Natural killer cell (primary cell): ENCODE measurements at regions not wholly inside any gene's neighbourhood (a gene's known extent, or its start where the extent isn't known, plus 50 kb on each side); places are given as distances from the start of the nearest gene placed in this dataset.

Experiments used
- ATAC-seq, 3 donors: fragments of 150-1000 bp in 2 of 3; fragments of 200-7000 bp in 1 of 3; cut with Tn5 transposase; 1 replicate in 1 of 3; 2 replicates in 2 of 3; pipeline ENCODE4 v1.10.0; 2021; ENCODE audit warnings: mild to moderate bottlenecking in 2 of 3, moderate library complexity in 2 of 3
- DNase-seq, 2 donors: peaks; one replicate each; pipeline versions ENCODE4 v3.0.0 to v3.0.0-alpha.2; 2013 to 2021; ENCODE audit warnings: mixed read lengths in 1 of 2
- H3K27ac ChIP-seq: one replicate; pipeline ENCODE4 v1.5.1; 2013; ENCODE audit warnings: mild to moderate bottlenecking, low read length
- H3K27me3 ChIP-seq: one replicate; pipeline ENCODE4 v1.6.1; 2013; ENCODE audit warnings: low read length; ENCODE audit not compliant: control insufficient read depth, insufficient read depth
- H3K36me3 ChIP-seq: one replicate; pipeline ENCODE4 v1.6.1; 2013; ENCODE audit warnings: low read length; ENCODE audit not compliant: control insufficient read depth, insufficient read depth
- H3K4me1 ChIP-seq: one replicate; pipeline ENCODE4 v1.6.1; 2013; ENCODE audit warnings: low read length; ENCODE audit not compliant: control insufficient read depth, insufficient read depth
- H3K4me3 ChIP-seq: one replicate; pipeline ENCODE4 v1.5.1; 2013; ENCODE audit warnings: low read length
- H3K9me3 ChIP-seq: one replicate; pipeline ENCODE4 v1.6.1; 2013; ENCODE audit warnings: low read length; ENCODE audit not compliant: control insufficient read depth, insufficient read depth
- H3K27ac Mint-ChIP-seq, 2 donors: one replicate each; pipeline ENCODE4 v1.8.0; 2022; ENCODE audit warnings: mild to moderate bottlenecking in 2 of 2, mixed read lengths in 2 of 2, moderate library complexity in 1 of 2
- H3K27me3 Mint-ChIP-seq, 2 donors: one replicate each; pipeline ENCODE4 v1.8.0; 2022; ENCODE audit warnings: low read depth in 2 of 2, mixed read lengths in 2 of 2
- H3K36me3 Mint-ChIP-seq: one replicate; pipeline ENCODE4 v1.8.0; 2022; ENCODE audit warnings: mixed read lengths
- H3K4me1 Mint-ChIP-seq, 2 donors: one replicate each; pipeline ENCODE4 v1.8.0; 2022; ENCODE audit warnings: mixed read lengths in 2 of 2
- H3K4me3 Mint-ChIP-seq: one replicate; pipeline ENCODE4 v1.8.0; 2022; ENCODE audit warnings: mild to moderate bottlenecking, moderate library complexity, mixed read lengths
- H3K9me3 Mint-ChIP-seq, 2 donors: one replicate each; pipeline ENCODE4 v1.8.0; 2022; ENCODE audit warnings: mixed read lengths in 2 of 2
- WGBS: methylation state at CpG from one replicate; pipeline ENCODE4 v1.1.7; 2013; ENCODE audit warnings: missing lambda C conversion rate; ENCODE audit not compliant: insufficient coverage; 5-methylcytosine and 5-hydroxymethylcytosine counted together
- intact Hi-C: fragments of 100-400 bp; cut with micrococcal nuclease; formaldehyde crosslinking; loops from one replicate; pipeline ENCODE4 v1.14.2; 2022
- TF ChIP-seq, protein P1 (sequence below): fragments of 200-600 bp; IDR thresholded peaks from one replicate; pipeline ENCODE4 v1.8.0; 2022; ENCODE audit warnings: antibody characterized with exemption

DNA sequence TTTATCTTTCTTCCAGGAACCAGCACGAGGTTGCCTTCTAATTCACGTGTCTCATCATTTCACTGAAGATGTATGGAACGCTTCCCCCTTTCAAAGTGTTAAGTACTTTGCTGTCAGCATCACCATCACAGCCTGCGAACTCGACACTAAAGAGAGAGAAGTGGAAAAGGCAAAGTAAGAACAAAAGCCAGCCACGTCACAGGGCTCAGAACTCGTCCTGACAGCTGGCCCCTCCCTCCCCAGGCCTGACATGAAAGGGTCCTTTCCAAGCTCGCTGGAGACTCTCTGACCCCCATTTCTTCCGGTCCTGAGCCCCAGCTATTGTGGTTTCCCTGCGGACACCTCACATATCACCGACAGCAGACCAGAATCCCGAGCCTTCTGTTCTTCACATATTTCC is 177.8 kb upstream of the NTM start:
- intact Hi-C loops, result no loop called here
- Histone ChIP-seq H3K36me3 (no peaks in the 10 kb centered on the region), H3K27me3 (no peaks in the 10 kb centered on the region), H3K9me3 (no peaks in the 10 kb centered on the region), H3K4me3 (no peak overlapping the region), H3K27ac (no peak overlapping the region), H3K4me1 (no peaks in the 10 kb centered on the region)
- no peaks in the 10 kb centered on the region for H3K27me3 Mint-ChIP-seq
- no peaks in the 10 kb centered on the region for H3K9me3 Mint-ChIP-seq
- H3K4me3 Mint-ChIP-seq, result no peak overlapping the region
- 86% methylated on average over 12 of the region's 12 CpGs for WGBS
- no peaks in the 10 kb centered on the region for H3K36me3 Mint-ChIP-seq
- H3K4me1 Mint-ChIP-seq, result no peaks in the 10 kb centered on the region
- H3K27ac Mint-ChIP-seq, result no peak overlapping the region
- ATAC-seq, result no peak
- TF ChIP-seq, protein P1, sequence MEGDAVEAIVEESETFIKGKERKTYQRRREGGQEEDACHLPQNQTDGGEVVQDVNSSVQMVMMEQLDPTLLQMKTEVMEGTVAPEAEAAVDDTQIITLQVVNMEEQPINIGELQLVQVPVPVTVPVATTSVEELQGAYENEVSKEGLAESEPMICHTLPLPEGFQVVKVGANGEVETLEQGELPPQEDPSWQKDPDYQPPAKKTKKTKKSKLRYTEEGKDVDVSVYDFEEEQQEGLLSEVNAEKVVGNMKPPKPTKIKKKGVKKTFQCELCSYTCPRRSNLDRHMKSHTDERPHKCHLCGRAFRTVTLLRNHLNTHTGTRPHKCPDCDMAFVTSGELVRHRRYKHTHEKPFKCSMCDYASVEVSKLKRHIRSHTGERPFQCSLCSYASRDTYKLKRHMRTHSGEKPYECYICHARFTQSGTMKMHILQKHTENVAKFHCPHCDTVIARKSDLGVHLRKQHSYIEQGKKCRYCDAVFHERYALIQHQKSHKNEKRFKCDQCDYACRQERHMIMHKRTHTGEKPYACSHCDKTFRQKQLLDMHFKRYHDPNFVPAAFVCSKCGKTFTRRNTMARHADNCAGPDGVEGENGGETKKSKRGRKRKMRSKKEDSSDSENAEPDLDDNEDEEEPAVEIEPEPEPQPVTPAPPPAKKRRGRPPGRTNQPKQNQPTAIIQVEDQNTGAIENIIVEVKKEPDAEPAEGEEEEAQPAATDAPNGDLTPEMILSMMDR, result no peak
- no peak for DNase-seq

DNA sequence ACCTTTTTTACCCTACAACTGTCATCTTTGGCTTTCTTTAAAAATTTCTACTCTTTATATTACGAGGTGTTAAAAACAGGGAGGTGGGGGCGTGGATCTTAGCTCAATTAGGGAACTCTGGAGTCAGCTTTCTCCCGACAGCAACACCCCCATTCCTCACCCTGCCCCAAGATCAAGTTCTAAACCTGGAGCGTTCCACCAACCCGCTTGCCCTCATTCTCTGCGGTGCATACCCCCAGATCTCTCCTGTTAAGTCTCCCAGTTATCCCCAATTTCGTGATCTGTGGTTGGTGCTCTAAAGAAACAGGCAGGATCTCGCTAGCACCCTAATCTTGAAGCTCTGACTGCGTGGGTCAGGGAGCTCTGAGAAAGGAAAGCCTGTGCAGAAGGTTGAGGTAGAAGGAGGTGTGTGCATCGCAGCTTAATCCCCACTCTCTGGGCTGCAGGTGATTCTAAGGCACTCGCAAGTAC is 177.3 kb upstream of the NTM start:
- 83% methylated on average over 10 of the region's 11 CpGs for WGBS
- no peak overlapping the region for H3K4me3 ChIP-seq
- Mint-ChIP-seq H3K27me3 (no peaks in the 10 kb centered on the region), H3K4me3 (no peak overlapping the region), H3K9me3 (no peaks in the 10 kb centered on the region), H3K36me3 (no peaks in the 10 kb centered on the region), H3K4me1 (no peaks in the 10 kb centered on the region), H3K27ac (no peak overlapping the region)
- H3K27ac ChIP-seq, result no peak overlapping the region
- H3K4me1 ChIP-seq, result no peaks in the 10 kb centered on the region
- no peaks in the 10 kb centered on the region for H3K9me3 ChIP-seq
- ATAC-seq (no peak), DNase-seq (no peak)
- H3K27me3 ChIP-seq, result no peaks in the 10 kb centered on the region
- no peaks in the 10 kb centered on the region for H3K36me3 ChIP-seq
- intact Hi-C loops, result no loop called here
- TF ChIP-seq, protein P1, result no peak

DNA sequence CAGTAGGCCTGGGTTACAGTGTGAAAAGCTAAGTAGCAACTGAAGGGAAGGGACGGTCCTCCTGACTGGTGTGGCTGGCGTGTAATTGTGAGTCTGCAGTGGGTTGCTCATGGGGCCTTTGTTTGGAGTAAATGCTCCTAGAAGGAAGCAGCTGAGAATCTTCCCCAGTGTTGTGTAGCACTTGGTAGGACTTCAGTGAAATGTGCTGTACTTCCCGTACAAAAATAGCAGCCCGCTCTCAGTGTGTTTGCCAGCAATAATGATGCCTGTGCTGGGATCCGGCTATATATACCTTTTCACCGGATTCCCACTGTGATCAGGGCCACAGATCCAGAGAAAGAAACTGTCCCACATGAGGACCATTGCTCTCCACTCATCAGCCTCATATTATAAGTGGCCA is 175.7 kb upstream of the NTM start:
- Mint-ChIP-seq H3K4me1 (no peaks in the 10 kb centered on the region), H3K9me3 (no peaks in the 10 kb centered on the region), H3K36me3 (no peaks in the 10 kb centered on the region), H3K27me3 (no peaks in the 10 kb centered on the region), H3K4me3 (no peak overlapping the region), H3K27ac (no peak overlapping the region)
- 93% methylated on average over 6 of the region's 6 CpGs for WGBS
- Histone ChIP-seq H3K36me3 (no peaks in the 10 kb centered on the region), H3K9me3 (no peaks in the 10 kb centered on the region), H3K4me3 (no peak overlapping the region), H3K4me1 (no peaks in the 10 kb centered on the region), H3K27me3 (no peaks in the 10 kb centered on the region), H3K27ac (no peak overlapping the region)
- intact Hi-C loops, result no loop called here
- TF ChIP-seq, protein P1, result no peak
- ATAC-seq (no peak), DNase-seq (no peak)

DNA sequence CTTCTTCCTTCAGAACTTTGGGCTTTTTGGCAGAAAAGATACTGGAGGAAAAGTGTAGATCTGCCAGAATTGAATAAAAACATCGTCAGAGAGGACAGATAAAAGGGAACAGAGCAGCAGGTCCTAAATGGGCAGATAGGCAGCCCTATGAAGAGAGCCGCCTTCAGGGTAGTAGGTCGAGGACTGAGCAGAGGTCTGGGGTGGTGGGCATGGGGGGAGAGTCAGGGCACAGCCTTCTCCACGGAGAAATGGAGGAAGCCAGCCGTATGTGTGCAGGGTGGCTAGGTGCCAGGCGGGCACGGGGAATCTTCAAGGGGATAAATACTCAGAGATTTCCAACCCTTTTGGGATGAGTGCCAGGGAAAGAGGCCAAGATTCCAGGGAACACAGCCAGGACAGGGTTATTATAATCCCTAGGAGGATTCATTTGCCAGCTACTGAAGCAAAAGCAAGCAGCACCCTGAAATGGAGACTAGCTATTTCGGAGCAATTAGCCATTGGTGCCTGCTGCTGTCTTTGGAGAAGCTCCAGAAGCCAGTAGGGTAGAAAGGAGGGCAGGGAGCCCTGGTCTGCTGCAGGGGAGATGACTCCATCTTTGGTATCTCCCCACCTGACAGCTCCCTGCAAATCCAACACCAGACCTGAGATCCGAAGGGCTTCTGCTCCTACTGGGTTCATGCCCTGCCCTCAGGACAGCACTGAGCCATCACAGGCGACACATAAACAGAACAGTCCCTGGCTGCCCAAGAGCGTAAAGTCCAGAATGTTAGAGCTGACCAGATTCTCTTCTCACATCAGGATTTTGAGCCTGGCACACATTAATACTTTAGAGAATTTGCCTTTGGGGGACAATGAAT is 174.5 kb upstream of the NTM start:
- no peak overlapping the region for H3K27ac ChIP-seq
- H3K9me3 ChIP-seq, result no peaks in the 10 kb centered on the region
- Mint-ChIP-seq H3K9me3 (no peaks in the 10 kb centered on the region), H3K4me1 (no peaks in the 10 kb centered on the region), H3K27ac (no peak overlapping the region), H3K4me3 (no peak overlapping the region), H3K27me3 (no peaks in the 10 kb centered on the region), H3K36me3 (no peaks in the 10 kb centered on the region)
- DNase-seq, result no peak
- intact Hi-C loops, result no loop called here
- TF ChIP-seq, protein P1, result no peak
- H3K27me3 ChIP-seq, result no peaks in the 10 kb centered on the region
- no peak overlapping the region for H3K4me3 ChIP-seq
- WGBS, result 84% methylated on average over 11 of the region's 11 CpGs
- H3K36me3 ChIP-seq, result no peaks in the 10 kb centered on the region
- H3K4me1 ChIP-seq, result no peaks in the 10 kb centered on the region
- no peak for ATAC-seq
